ENCODE measurements at regions not wholly inside any gene's neighbourhood (a gene's known extent, or its start where the extent isn't known, plus 50 kb on each side); places are given as distances from the start of the nearest gene placed in this dataset.

DNA sequence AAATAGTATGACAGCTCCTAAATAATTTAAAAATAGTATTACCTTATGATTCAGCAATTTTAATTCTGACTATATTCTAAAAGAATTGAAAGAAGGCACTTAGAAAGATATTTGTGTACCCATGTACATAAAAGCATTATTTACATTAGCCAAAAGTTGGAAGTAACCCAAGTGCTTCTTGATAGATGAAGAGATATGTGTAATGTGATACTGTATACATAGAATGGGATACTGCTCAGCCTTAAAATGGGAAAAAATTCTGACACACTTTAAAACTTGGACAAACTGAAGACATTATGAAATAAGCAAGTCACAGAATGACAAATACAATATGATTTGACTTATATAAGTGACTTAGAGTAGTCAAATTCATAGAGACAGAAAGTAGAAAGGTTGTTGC, 112.2 kb downstream of the IDS start:
- ATAC-seq (ENCODE audit: low read depth) (no peak), DNase-seq (no peak)
- no peaks in the 10 kb centered on the region for H3K27me3 Mint-ChIP-seq
- no peaks in the 10 kb centered on the region for H3K79me2 ChIP-seq (ENCODE audit: control insufficient read depth, insufficient read depth, low read length)
- H3K4me1 ChIP-seq (ENCODE audit: control insufficient read depth in 2 of 2, insufficient read depth in 2 of 2, low read length in 2 of 2) = no peaks in the 10 kb centered on the region
- TF ChIP-seq EZH2 (IDR thresholded peaks at IDR 0.05; ENCODE audit: borderline replicate concordance, insufficient read depth, low read depth, low read length, poor library complexity, severe bottlenecking) = no peak
- TF ChIP-seq, protein P1, sequence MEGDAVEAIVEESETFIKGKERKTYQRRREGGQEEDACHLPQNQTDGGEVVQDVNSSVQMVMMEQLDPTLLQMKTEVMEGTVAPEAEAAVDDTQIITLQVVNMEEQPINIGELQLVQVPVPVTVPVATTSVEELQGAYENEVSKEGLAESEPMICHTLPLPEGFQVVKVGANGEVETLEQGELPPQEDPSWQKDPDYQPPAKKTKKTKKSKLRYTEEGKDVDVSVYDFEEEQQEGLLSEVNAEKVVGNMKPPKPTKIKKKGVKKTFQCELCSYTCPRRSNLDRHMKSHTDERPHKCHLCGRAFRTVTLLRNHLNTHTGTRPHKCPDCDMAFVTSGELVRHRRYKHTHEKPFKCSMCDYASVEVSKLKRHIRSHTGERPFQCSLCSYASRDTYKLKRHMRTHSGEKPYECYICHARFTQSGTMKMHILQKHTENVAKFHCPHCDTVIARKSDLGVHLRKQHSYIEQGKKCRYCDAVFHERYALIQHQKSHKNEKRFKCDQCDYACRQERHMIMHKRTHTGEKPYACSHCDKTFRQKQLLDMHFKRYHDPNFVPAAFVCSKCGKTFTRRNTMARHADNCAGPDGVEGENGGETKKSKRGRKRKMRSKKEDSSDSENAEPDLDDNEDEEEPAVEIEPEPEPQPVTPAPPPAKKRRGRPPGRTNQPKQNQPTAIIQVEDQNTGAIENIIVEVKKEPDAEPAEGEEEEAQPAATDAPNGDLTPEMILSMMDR (IDR thresholded peaks at IDR 0.05) = no peak
- no peaks in the 10 kb centered on the region for H3K27me3 ChIP-seq (replicated peaks in 1 of 4; ENCODE audit: control extremely low read depth in 1 of 4, control insufficient read depth in 3 of 4, insufficient read depth in 4 of 4, low read length in 3 of 4)
- no peaks in the 10 kb centered on the region for H4K20me1 ChIP-seq (ENCODE audit: control insufficient read depth, insufficient read depth, low read length, poor library complexity, severe bottlenecking)
- H2AFZ ChIP-seq (ENCODE audit: insufficient read depth, low read depth, low read length, poor library complexity, severe bottlenecking) = no peak overlapping the region
- no peak overlapping the region for H3K4me2 ChIP-seq (replicated peaks; ENCODE audit: low read depth, low read length, poor library complexity, severe bottlenecking)
- no peaks in the 10 kb centered on the region for H3K9me3 ChIP-seq (ENCODE audit: control extremely low read depth in 1 of 3, control insufficient read depth in 2 of 3, insufficient read depth in 1 of 3, low read length in 2 of 3)
- intact Hi-C loops (cut with micrococcal nuclease) = no loop called here
- no peak overlapping the region for H3K27ac ChIP-seq (ENCODE audit: low read length in 2 of 2)
- ChIA-PET CTCF (no interaction called here), POLR2A (no interaction called here)
- H3K9me3 Mint-ChIP-seq (ENCODE audit: insufficient read depth) = no peaks in the 10 kb centered on the region
- no peaks in the 10 kb centered on the region for H3K36me3 ChIP-seq (replicated peaks in 1 of 2; ENCODE audit: control extremely low read depth in 1 of 2, control insufficient read depth in 1 of 2, extremely low read depth in 1 of 2, insufficient read depth in 2 of 2, low read length in 1 of 2)
- no peak overlapping the region for H3K9ac ChIP-seq (ENCODE audit: low read length)
- no peak overlapping the region for H3K27ac Mint-ChIP-seq
- H3K4me3 ChIP-seq (ENCODE audit: control extremely low read depth in 1 of 5, extremely low read depth in 1 of 5, insufficient read depth in 1 of 5, low read depth in 2 of 5, low read length in 4 of 5) = no peak overlapping the region
- H3K4me1 Mint-ChIP-seq = no peaks in the 10 kb centered on the region
- no peak overlapping the region for H3K4me3 Mint-ChIP-seq

DNA sequence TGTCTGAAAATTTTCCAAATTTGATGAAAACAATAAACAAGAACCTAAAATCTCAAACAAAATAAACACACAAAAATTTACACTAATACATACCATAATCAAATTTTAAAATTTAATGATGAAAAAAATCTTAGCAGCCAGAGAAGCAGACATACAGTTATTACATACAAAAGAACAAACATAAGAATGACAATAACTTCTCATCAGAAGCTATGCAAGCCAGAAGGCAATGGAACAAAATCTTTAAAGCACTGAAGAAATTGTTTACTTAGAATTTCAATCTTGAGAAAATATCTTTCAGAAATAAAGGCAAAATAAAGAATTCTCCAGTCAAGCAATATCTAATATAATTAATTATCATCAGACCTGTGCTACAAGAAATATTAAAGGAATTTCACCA, 121.3 kb downstream of the IDS start:
- H3K27ac ChIP-seq (ENCODE audit: low read length in 2 of 2) = no peak overlapping the region
- H3K79me2 ChIP-seq (ENCODE audit: control insufficient read depth, insufficient read depth, low read length) = no peaks in the 10 kb centered on the region
- Mint-ChIP-seq H3K4me1 (no peaks in the 10 kb centered on the region), H3K9me3 (ENCODE audit: insufficient read depth) (no peaks in the 10 kb centered on the region), H3K27ac (no peak overlapping the region), H3K27me3 (no peaks in the 10 kb centered on the region), H3K4me3 (no peak overlapping the region)
- H3K9ac ChIP-seq (ENCODE audit: low read length) = no peak overlapping the region
- no peak overlapping the region for H2AFZ ChIP-seq (ENCODE audit: insufficient read depth, low read depth, low read length, poor library complexity, severe bottlenecking)
- ATAC-seq (ENCODE audit: low read depth) (no peak), DNase-seq (no peak)
- no peak overlapping the region for H3K4me3 ChIP-seq (ENCODE audit: control extremely low read depth in 1 of 5, extremely low read depth in 1 of 5, insufficient read depth in 1 of 5, low read depth in 2 of 5, low read length in 4 of 5)
- no peaks in the 10 kb centered on the region for H3K27me3 ChIP-seq (replicated peaks in 1 of 4; ENCODE audit: control extremely low read depth in 1 of 4, control insufficient read depth in 3 of 4, insufficient read depth in 4 of 4, low read length in 3 of 4)
- no peak for TF ChIP-seq EZH2 (IDR thresholded peaks at IDR 0.05; ENCODE audit: borderline replicate concordance, insufficient read depth, low read depth, low read length, poor library complexity, severe bottlenecking)
- TF ChIP-seq, protein P1 (IDR thresholded peaks at IDR 0.05) = no peak
- intact Hi-C loops (cut with micrococcal nuclease) = no loop called here
- CTCF ChIA-PET = no interaction called here
- no peaks in the 10 kb centered on the region for H3K4me1 ChIP-seq (ENCODE audit: control insufficient read depth in 2 of 2, insufficient read depth in 2 of 2, low read length in 2 of 2)
- no peaks in the 10 kb centered on the region for H4K20me1 ChIP-seq (ENCODE audit: control insufficient read depth, insufficient read depth, low read length, poor library complexity, severe bottlenecking)
- H3K9me3 ChIP-seq (ENCODE audit: control extremely low read depth in 1 of 3, control insufficient read depth in 2 of 3, insufficient read depth in 1 of 3, low read length in 2 of 3) = no peaks in the 10 kb centered on the region
- no peak overlapping the region for H3K4me2 ChIP-seq (replicated peaks; ENCODE audit: low read depth, low read length, poor library complexity, severe bottlenecking)
- POLR2A ChIA-PET = no interaction called here
- H3K36me3 ChIP-seq (replicated peaks in 1 of 2; ENCODE audit: control extremely low read depth in 1 of 2, control insufficient read depth in 1 of 2, extremely low read depth in 1 of 2, insufficient read depth in 2 of 2, low read length in 1 of 2) = no peaks in the 10 kb centered on the region
